ENCODE measurements at regions not wholly inside any gene's neighbourhood (a gene's known extent, or its start where the extent isn't known, plus 50 kb on each side); places are given as distances from the start of the nearest gene placed in this dataset.

DNA sequence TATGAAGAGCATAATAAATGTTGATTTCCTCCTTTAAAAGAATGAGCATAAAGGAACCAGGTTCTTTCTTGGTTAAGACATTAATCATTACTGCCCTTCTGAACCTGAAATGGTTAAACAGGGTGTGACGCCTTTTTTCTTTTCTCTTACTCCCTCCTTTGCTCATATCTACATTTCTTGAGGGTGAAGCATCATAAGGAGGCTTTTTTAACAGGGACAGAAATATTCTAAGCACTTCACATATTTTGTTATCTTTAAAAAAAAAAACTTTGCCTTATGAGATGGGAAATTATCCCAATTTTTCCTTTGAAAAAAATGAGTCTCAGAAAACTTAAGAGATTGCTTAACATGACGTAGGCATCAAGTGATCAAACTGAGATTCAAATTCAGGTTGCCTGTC, 1036.3 kb upstream of the TENM4 start:
- intact Hi-C loops (cut with micrococcal nuclease) = no loop called here

More for the DNA sequence above, 1036.3 kb upstream of the TENM4 start:
- H3K23ac ChIP-seq (ENCODE audit: low read depth, low read length) = no peak overlapping the region
- H4K91ac ChIP-seq (ENCODE audit: insufficient read depth, low read depth, low read length) = no peak overlapping the region
- H3K18ac ChIP-seq (ENCODE audit: low read depth, low read length) = no peak overlapping the region
- no peak overlapping the region for H3K14ac ChIP-seq (replicated peaks; ENCODE audit: low read depth, low read length)
- H2BK20ac ChIP-seq (ENCODE audit: low read depth, low read length) = no peak overlapping the region
- H4K8ac ChIP-seq (ENCODE audit: low read depth in 2 of 2, low read length in 2 of 2) = no peak overlapping the region
- H3K27me3 ChIP-seq (ENCODE audit: control insufficient read depth, insufficient read depth, low read length) = no peaks in the 10 kb centered on the region
- no peaks in the 10 kb centered on the region for H4K20me1 ChIP-seq (ENCODE audit: insufficient read depth, low read length)
- no CpG with 5 or more reads among the region's 2 CpGs for WGBS, 2 experiments (ENCODE audit: extremely low coverage in 2 of 2, insufficient read length in 1 of 2)
- ChIA-PET CTCF (no interaction called here), POLR2A (ENCODE audit: unreplicated experiment) (no interaction called here)
- no peak overlapping the region for H4K5ac ChIP-seq (ENCODE audit: low read depth, low read length)
- H3K36me3 ChIP-seq (ENCODE audit: control insufficient read depth, insufficient read depth, low read length) = no peaks in the 10 kb centered on the region
- no peaks in the 10 kb centered on the region for H3K9me1 ChIP-seq (ENCODE audit: insufficient read depth, low read length)
- no peaks in the 10 kb centered on the region for H3K79me1 ChIP-seq (ENCODE audit: low read depth in 1 of 2, low read length in 2 of 2)
- no peak for ATAC-seq (ENCODE audit: low read depth)
- DNase-seq = no peak
- dilution Hi-C loops (cut with HindIII; ENCODE audit: low sequenced_read_pairs, unreplicated experiment) = no loop called here
- no peak overlapping the region for H3K27ac ChIP-seq (ENCODE audit: insufficient read depth, low read length)
- TF ChIP-seq, protein P1, sequence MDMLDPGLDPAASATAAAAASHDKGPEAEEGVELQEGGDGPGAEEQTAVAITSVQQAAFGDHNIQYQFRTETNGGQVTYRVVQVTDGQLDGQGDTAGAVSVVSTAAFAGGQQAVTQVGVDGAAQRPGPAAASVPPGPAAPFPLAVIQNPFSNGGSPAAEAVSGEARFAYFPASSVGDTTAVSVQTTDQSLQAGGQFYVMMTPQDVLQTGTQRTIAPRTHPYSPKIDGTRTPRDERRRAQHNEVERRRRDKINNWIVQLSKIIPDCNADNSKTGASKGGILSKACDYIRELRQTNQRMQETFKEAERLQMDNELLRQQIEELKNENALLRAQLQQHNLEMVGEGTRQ (IDR thresholded peaks at IDR 0.05; ENCODE audit: low read depth, low read length) = no peak
- TF ChIP-seq NFE2L2 (IDR thresholded peaks at IDR 0.05; ENCODE audit: low read depth, low read length) = no peak
- no peak for TF ChIP-seq FOS (IDR thresholded peaks at IDR 0.05; ENCODE audit: low read depth, low read length)
- TF ChIP-seq, protein P2, sequence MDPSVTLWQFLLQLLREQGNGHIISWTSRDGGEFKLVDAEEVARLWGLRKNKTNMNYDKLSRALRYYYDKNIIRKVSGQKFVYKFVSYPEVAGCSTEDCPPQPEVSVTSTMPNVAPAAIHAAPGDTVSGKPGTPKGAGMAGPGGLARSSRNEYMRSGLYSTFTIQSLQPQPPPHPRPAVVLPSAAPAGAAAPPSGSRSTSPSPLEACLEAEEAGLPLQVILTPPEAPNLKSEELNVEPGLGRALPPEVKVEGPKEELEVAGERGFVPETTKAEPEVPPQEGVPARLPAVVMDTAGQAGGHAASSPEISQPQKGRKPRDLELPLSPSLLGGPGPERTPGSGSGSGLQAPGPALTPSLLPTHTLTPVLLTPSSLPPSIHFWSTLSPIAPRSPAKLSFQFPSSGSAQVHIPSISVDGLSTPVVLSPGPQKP (IDR thresholded peaks at IDR 0.05; ENCODE audit: borderline replicate concordance, low read depth, low read length) = no peak
- no peak for TF ChIP-seq SMC3 (IDR thresholded peaks at IDR 0.05; ENCODE audit: low read depth, low read length)
- no peaks in the 10 kb centered on the region for H3K4me1 ChIP-seq (ENCODE audit: control insufficient read depth, insufficient read depth, low read length)
- no peak overlapping the region for H3K56ac ChIP-seq (ENCODE audit: extremely low read depth, insufficient read depth, low read length)
- H3K4me2 ChIP-seq (ENCODE audit: low read depth, low read length) = no peak overlapping the region
- H2BK5ac ChIP-seq (ENCODE audit: low read depth, low read length, poor library complexity, severe bottlenecking) = no peak overlapping the region
- H2AK9ac ChIP-seq (replicated peaks; ENCODE audit: low read depth, low read length, poor library complexity) = no peak overlapping the region
- no peaks in the 10 kb centered on the region for H3K9me3 ChIP-seq (ENCODE audit: control insufficient read depth, insufficient read depth, low read length)
- no peak overlapping the region for H3K9ac ChIP-seq (ENCODE audit: low read depth, low read length)
- no peak overlapping the region for H2BK120ac ChIP-seq (ENCODE audit: low read depth, low read length)
- H3K4me3 ChIP-seq (ENCODE audit: insufficient read depth, low read depth, low read length) = no peak overlapping the region
- no peak overlapping the region for H2BK15ac ChIP-seq (ENCODE audit: low read depth, low read length)
- H3K4ac ChIP-seq (ENCODE audit: low read depth, low read length) = no peak overlapping the region
- BruUV-seq (replicated peaks) = no TSS peak
- no peak overlapping the region for H2AK5ac ChIP-seq (ENCODE audit: low read depth, low read length)
- H2AFZ ChIP-seq (replicated peaks; ENCODE audit: low read length, poor library complexity) = no peak overlapping the region
- in situ Hi-C loops (cut with MboI; ENCODE audit: low sequenced_read_pairs) = no loop called here
